HG03175 (cell line): ENCODE measurements at regions not wholly inside any gene's neighbourhood (a gene's known extent, or its start where the extent isn't known, plus 50 kb on each side); places are given as distances from the start of the nearest gene placed in this dataset.

Experiments
- ATAC-seq: cut with Tn5 transposase; IDR thresholded peaks from one replicate; pipeline ENCODE4 v1.9.1; 2021; ENCODE audit warnings: mild to moderate bottlenecking, moderate library complexity; ENCODE audit not compliant: unreplicated experiment

DNA sequence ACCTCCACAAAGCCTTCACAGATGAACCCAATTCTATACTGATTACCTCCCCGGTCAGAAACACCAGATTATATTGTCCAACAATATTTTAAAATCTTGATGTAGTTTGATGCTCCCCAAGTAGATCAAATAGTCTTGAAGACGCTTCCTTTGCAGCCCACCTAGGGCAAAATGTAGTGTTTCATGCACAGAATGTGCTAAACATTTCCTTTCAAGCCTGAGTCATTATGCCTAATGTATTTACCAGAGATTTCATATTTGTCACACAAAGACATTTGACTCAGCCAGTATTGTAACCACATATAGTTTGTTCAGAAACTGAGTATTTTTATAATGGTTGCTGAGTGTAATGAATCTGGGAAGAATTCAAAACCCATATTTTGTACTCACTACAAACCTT is 1396.8 kb downstream of the LRRC4C start:
- ATAC-seq = no peak

GRCh38 chr11:40061221-40061620 is 1398.2 kb downstream of the LRRC4C start:
- ATAC-seq = no peak

DNA sequence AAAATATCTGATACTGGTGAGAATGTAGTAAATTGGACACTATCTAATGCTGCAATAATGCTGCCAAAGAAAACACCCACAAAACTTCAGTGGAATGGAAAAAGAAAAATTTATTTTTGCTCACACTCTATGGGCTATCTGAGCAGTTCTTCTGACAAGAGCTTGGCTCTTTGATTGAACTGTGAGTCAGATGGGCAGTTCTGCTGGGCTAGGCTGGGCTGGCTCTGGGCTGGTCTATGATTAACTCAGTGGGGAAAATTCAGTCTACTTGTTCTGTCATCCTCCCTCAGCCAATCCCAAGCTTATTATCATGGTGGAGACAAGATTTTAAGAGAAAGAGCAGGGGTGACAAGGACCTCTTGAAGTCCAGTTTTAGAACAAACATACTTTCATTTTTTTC is 1404.8 kb downstream of the LRRC4C start:
- no peak for ATAC-seq

GRCh38 chr11:40045312-40045711 is 1414.1 kb downstream of the LRRC4C start:
- no peak for ATAC-seq

- no peak for ATAC-seq
Measured at GRCh38 chr11:40037005-40037404, 1422.4 kb downstream of the LRRC4C start.

DNA sequence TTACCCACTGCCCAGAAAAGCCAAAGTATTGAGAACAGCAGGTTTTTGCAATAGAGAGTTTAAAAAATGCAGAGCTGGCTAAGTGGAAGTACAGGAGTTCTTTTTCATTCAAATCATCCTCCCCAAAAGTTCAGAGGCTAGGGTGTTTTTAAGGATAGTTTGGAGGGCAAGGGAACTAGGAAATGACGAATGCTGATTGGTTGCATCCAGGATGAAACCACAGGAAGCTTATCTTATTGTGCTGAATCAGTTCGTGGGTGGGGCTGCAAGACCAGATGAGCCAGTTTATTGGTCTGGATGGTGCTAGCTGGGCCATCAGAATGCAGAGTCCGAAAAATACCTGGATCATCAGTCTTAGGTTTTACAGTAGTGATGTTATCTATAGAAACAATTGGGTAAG is 1427.1 kb downstream of the LRRC4C start:
- ATAC-seq = no peak

- ATAC-seq = no peak
Measured at GRCh38 chr11:40030867-40031266, 1428.6 kb downstream of the LRRC4C start.

DNA sequence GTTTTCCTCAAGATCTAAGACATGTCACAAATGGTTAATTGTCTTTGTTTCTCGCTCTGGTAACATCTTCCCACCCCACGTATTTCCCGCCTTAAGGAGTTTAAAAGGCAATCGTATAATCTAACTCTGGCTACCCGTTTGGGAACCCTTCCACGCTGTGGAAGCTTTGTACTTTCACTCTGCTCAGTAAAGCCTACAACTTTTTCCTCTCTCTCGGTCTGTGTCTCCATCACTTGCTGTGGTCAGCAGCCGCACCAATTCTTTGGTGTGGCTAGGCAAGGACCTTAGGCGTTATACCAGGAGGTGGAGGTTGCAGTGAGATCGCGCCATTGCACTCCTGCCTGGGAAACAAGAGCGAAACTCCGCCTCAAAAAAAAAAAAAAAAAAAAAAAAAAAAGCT is 1430.1 kb downstream of the LRRC4C start:
- ATAC-seq = no peak

GRCh38 chr11:40027720-40028119 is 1431.7 kb downstream of the LRRC4C start:
- peak; percentile 55 for ATAC-seq

DNA sequence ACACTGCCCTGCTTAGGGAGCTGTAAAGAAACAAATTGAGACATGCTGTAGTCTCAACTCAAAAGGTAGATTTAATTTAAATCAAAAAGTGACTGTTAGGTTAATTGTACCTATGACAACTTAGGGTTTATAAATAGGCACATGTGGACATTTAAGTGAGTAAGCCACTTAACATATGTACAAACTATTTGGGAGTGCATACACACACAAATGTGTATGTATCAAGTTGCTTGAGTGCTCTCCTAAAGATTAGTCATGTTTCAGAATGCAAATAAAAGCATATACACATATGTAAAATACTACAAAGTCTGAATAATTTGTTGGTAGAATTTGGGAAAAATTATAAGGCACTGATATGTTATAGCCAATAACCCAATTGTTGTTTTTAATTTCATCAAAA is 1435.7 kb downstream of the LRRC4C start:
- ATAC-seq = no peak

GRCh38 chr11:40010011-40010410 is 1449.4 kb downstream of the LRRC4C start:
- no peak for ATAC-seq

DNA sequence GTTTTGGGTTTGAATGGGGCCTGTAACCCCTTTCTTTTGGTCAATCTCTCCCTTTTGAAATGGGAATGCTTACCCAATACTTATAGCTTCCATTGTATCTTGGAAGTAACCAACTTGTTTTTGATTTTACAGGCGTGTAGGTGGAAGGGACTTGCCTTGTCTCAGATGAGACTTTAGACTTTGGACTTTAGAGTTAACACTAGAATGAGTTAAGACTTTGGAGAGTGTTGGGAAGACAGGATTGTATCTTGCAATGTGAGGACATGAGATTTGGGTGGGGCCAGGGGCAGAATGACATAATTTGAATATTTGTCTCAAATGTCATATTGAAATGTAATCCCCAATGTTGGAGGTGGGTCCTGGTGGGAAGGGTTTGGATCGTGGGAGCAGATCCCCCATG is 1466.9 kb downstream of the LRRC4C start:
- ATAC-seq = no peak

DNA sequence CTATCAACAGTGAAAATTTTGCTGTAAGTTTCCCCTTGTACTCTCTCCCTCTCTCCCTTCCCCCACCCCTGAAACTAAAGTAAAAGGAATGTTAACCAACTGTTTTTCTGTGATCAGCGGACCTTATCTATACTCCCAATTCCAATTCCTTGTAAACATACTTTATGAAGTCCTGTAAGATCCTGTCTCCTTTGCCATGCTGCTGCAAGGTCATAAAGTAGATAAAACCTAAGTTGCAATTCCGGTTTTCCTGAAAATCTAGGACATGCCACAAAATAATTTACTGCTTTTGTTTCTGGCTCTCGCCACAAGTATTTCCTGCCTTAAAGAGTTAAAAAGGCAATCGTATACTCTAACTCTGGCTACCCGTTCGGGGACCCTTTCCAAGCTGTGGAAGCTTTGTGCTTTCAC is 1469.0 kb downstream of the LRRC4C start:
- no peak for ATAC-seq

- no peak for ATAC-seq
Measured at GRCh38 chr11:39975091-39975490, 1484.4 kb downstream of the LRRC4C start.

- no peak for ATAC-seq
Measured at GRCh38 chr11:39972461-39972860, 1487.0 kb downstream of the LRRC4C start.

GRCh38 chr11:39971938-39972337 is 1487.5 kb downstream of the LRRC4C start:
- ATAC-seq = no peak

DNA sequence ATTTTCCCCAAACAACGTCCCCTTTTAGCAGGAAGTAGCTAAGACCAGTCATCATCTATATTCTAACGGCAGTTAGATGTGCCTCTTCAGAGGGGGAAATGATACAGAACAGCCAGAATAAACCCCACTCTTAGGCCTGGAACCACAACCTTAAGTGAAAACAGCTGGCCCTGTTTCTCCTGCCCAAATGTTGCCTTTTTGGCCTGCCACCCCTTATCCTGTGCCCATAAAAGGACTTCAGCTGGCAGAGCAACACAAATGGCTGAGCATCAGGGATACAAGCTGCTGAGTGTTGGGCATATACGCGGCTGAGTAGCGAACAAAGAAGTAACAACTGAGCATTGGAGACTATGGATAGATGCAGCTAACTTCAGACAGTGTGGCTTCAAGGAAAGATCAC is 1491.4 kb downstream of the LRRC4C start:
- ATAC-seq = no peak

- no peak for ATAC-seq
Measured at GRCh38 chr11:39965701-39966100, 1493.8 kb downstream of the LRRC4C start.

DNA sequence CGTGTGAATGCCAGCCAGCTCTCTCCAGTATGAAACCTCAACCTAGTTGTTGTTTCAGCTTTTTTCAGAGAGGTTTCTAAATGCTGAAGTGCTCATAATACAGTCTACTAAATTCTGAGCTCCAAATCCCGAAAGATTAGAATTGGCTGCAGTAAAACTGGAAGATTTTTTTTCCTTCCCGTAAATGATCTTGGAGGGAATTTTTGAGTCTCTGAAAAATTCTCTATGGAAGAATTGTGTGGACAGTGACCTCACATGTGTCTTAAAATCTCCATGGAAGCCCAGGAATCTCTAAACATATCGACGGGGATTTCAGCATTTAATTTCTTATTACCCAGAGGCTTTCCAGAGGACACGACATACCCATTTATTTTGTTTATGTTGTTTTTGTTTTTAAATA is 1499.2 kb downstream of the LRRC4C start:
- ATAC-seq = no peak

GRCh38 chr11:39932966-39933365 is 1526.5 kb downstream of the LRRC4C start:
- no peak for ATAC-seq

GRCh38 chr11:39917256-39917655 is 1542.2 kb downstream of the LRRC4C start:
- no peak for ATAC-seq

- ATAC-seq = no peak
Measured at GRCh38 chr11:39910087-39910486, 1549.4 kb downstream of the LRRC4C start.

- no peak for ATAC-seq
Measured at GRCh38 chr11:39860931-39861330, 1598.5 kb downstream of the LRRC4C start.

- no peak for ATAC-seq
Measured at GRCh38 chr11:39817241-39817640, 1642.2 kb downstream of the LRRC4C start.
